GM12878 (cell line): ENCODE measurements at regions not wholly inside any gene's neighbourhood (a gene's known extent, or its start where the extent isn't known, plus 50 kb on each side); places are given as distances from the start of the nearest gene placed in this dataset.

Experiments
- ATAC-seq: fragments of 200-7000 bp; cut with Tn5 transposase; 3 replicates; pipeline ENCODE4 v1.9.1; 2020; ENCODE audit warnings: mild to moderate bottlenecking, moderate library complexity
- BruUV-seq: library from RNA; stranded (reverse); fragments of 400-500 nt; replicated peaks from 2 replicates; lab custom pipeline; 2021; lab: Mats Ljungman, UMichigan
- CTCF ChIA-PET: fragments of 300-600 bp; sonication (Branson Sonifier 250); formaldehyde crosslinking; extraction: SDS; loops from one replicate; lab custom pipeline; 2021; ENCODE audit warnings: inconsistent platforms; lab: Yijun Ruan, JAX
- POLR2A ChIA-PET: fragments of 350-600 bp; formaldehyde crosslinking; extraction: SDS; loops from one replicate; lab custom pipeline; 2021; ENCODE audit warnings: inconsistent platforms; lab: Charles Lee
- RAD21 ChIA-PET: fragments of 300-600 bp; sonication (Branson Sonifier 250); formaldehyde crosslinking; loops from one replicate; lab custom pipeline; 2023; ENCODE audit warnings: antibody characterized with exemption; ENCODE audit not compliant: unreplicated experiment; lab: Charles Lee
- SMC1A ChIA-PET: fragments of 300-600 bp; sonication (Branson Sonifier 250); formaldehyde crosslinking; loops from one replicate; lab custom pipeline; 2023; ENCODE audit not compliant: unreplicated experiment, uncharacterized antibody; lab: Charles Lee
- DNase-seq: peaks from one replicate; pipeline ENCODE4 v3.0.0-alpha.2; 2011; ENCODE audit warnings: low read depth, low spot score
- FAIRE-seq: peaks from 3 replicates; lab custom pipeline; 2011; peaks lifted over from hg19 to GRCh38; lab: Jason Lieb, UNC
- H2AFZ ChIP-seq: 2 replicates; pipeline ENCODE4 v1.6.0; 2011; ENCODE audit warnings: low read depth, low read length, control low read depth; ENCODE audit not compliant: control insufficient read depth
- H3K27ac ChIP-seq: 2 replicates; pipeline ENCODE4 v1.5.1; 2011; ENCODE audit warnings: control low read depth; ENCODE audit not compliant: control insufficient read depth, insufficient read depth
- H3K27me3 ChIP-seq, 2 experiments: replicated peaks in 1 of 2; 2 replicates each; pipeline versions ENCODE4 v1.6.0 to v1.6.1; 2011; ENCODE audit warnings: low read length in 1 of 2; ENCODE audit not compliant: control insufficient read depth in 2 of 2, insufficient read depth in 2 of 2
- H3K36me3 ChIP-seq, 2 experiments: 2 replicates each; pipeline ENCODE4 v1.5.1; 2011; ENCODE audit warnings: low read length in 1 of 2; ENCODE audit not compliant: control insufficient read depth in 2 of 2, insufficient read depth in 2 of 2
- H3K4me1 ChIP-seq: 2 replicates; pipeline ENCODE4 v1.6.1; 2011; ENCODE audit warnings: mild to moderate bottlenecking, low read length, moderate library complexity, mixed read lengths; ENCODE audit not compliant: control insufficient read depth, insufficient read depth
- H3K4me2 ChIP-seq: 2 replicates; pipeline ENCODE4 v1.6.0; 2011; ENCODE audit warnings: control low read depth; ENCODE audit not compliant: control insufficient read depth, insufficient read depth
- H3K4me3 ChIP-seq: fragments of 200-600 bp; sonication (generic); 2 replicates; pipeline ENCODE4 v1.5.1; 2016
- H3K79me2 ChIP-seq: 2 replicates; pipeline ENCODE4 v1.6.0; 2011; ENCODE audit warnings: low read length; ENCODE audit not compliant: control insufficient read depth, insufficient read depth
- H3K9ac ChIP-seq: 2 replicates; pipeline ENCODE4 v1.8.0; 2011; ENCODE audit warnings: low read length, control low read depth, mixed read lengths; ENCODE audit not compliant: control insufficient read depth, insufficient read depth
- H3K9me3 ChIP-seq: replicated peaks from 3 replicates; pipeline ENCODE4 v1.5.1; 2011; ENCODE audit warnings: mild to moderate bottlenecking, low read length; ENCODE audit not compliant: control insufficient read depth, insufficient read depth
- H4K20me1 ChIP-seq: 2 replicates; pipeline ENCODE4 v1.6.0; 2011; ENCODE audit not compliant: control insufficient read depth, insufficient read depth
- E4F1 ChIP-seq: fragments of 450-650 bp; IDR thresholded peaks from 2 replicates; pipeline ENCODE4 v1.6.1; 2018; ENCODE audit warnings: borderline replicate concordance, mild to moderate bottlenecking; ENCODE audit not compliant: partially characterized antibody
- FOS ChIP-seq: IDR thresholded peaks from 3 replicates; pipeline ENCODE4 v1.6.1; 2011; ENCODE audit warnings: borderline replicate concordance; ENCODE audit not compliant: insufficient read length; ENCODE audit errors: extremely low read depth
- KAT2A ChIP-seq: conservative IDR thresholded peaks from 2 replicates; pipeline ENCODE4 v1.6.1; 2011; ENCODE audit warnings: low read depth, low read length; ENCODE audit not compliant: control insufficient read depth
- RBBP5 ChIP-seq: fragments of 200-600 bp; sonication (generic); conservative IDR thresholded peaks from 2 replicates; pipeline ENCODE4 v1.6.1; 2016
- SP1 ChIP-seq: IDR thresholded peaks from one replicate; pipeline ENCODE4 v1.6.1; 2011; ENCODE audit warnings: low read depth, low read length
- USF2 ChIP-seq: IDR thresholded peaks from 2 replicates; pipeline ENCODE4 v1.6.1; 2011; ENCODE audit warnings: low read depth, low read length, improper control_type of control experiment, borderline replicate concordance
- ZNF274 ChIP-seq: IDR thresholded peaks from one replicate; pipeline ENCODE4 v1.8.0; 2011; ENCODE audit not compliant: insufficient read length, insufficient read depth
- in situ Hi-C: fragments of 300-500 bp; cut with MboI; formaldehyde crosslinking; loops from 9 replicates; pipeline ENCODE4 v1.14.3; 2018; ENCODE audit warnings: mixed read lengths
- intact Hi-C: fragments of 100-400 bp; cut with micrococcal nuclease; formaldehyde crosslinking; loops from one replicate; pipeline ENCODE4 v1.14.2; 2022; ENCODE audit not compliant: unreplicated experiment

GRCh38 chr17:53186001-53186400 lies 636.7 kb upstream of the KIF2B start (continued):
- TF ChIP-seq E4F1: no peak
- no peak for TF ChIP-seq RBBP5
- no peak for TF ChIP-seq FOS
- TF ChIP-seq ZNF274: no peak
- TF ChIP-seq, all 136 proteins: peak for 0

- ATAC-seq (no peak), FAIRE-seq (no peak), DNase-seq (no peak)
- RAD21 ChIA-PET: no interaction called here
- Histone ChIP-seq H3K4me3 (no peak overlapping the region), H3K9ac (no peak overlapping the region), H4K20me1 (no peaks in the 10 kb centered on the region), H3K4me2 (no peak overlapping the region), H3K27ac (no peak overlapping the region), H3K79me2 (no peaks in the 10 kb centered on the region), H3K4me1 (no peaks in the 10 kb centered on the region), H3K27me3 (no peaks in the 10 kb centered on the region), H3K9me3 (no peaks in the 10 kb centered on the region), H2AFZ (no peak overlapping the region), H3K36me3 (no peaks in the 10 kb centered on the region)
- in situ Hi-C loops (no loop called here), intact Hi-C loops (no loop called here)
- POLR2A ChIA-PET: no interaction called here
- SMC1A ChIA-PET: no interaction called here
- TF ChIP-seq KAT2A (no peak), SP1 (no peak), USF2 (no peak)
- no TSS peak for BruUV-seq
- CTCF ChIA-PET: no interaction called here
These were observed 646.1 kb upstream of the KIF2B start for GRCh38 chr17:53176629-53177028.
